Hepatic stellate cell (primary cell): ENCODE measurements at regions not wholly inside any gene's neighbourhood (a gene's known extent, or its start where the extent isn't known, plus 50 kb on each side); places are given as distances from the start of the nearest gene placed in this dataset.

ENCODE experiments used
- DNase-seq: peaks from one replicate; pipeline ENCODE4 v3.0.0; 2011; ENCODE audit warnings: low spot score

DNA sequence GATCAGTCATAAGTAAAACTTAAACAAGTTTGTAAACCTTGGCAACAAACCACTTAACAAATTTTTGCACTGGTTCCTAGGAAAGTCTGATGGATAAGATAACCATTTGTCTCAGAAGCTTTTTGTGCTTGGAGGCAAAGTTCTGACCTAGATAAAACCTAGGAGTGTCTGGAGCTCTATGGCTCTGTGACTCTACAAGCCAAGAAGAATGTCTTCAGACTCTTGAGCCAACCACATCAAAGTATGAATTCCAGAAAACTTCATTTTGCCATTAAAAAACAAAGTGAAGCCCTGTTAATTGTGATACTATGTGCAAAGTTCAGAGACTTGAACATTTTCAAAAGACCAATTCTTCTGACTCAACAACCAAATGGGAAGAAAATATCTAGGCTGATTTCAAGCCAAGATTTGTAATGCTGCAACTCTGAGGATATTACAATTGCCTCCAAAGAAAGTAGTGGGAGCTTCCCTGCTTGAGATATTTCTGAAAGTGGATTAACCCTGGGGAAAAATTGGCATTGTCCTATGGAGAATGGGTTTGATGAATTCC lies 158.1 kb upstream of the FOXQ1 start:
- DNase-seq: no peak

DNA sequence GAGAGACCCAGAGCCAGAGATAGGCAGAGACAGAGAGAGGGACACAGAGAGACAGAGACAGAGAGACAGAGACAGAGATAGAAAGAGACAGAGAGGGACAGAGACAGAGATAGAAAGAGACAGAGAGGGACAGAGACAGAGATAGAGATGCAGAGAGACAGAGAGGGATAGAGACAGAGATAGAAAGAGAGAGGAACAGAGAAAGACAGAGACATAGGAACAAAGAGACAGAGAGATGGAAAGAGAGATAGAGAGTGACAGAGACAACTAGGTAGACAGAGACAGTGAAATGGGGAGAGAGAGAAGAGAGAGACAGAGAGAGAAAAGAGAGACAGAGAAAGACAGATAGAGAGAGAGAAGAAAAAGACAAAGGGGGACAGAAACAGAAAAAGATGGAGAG lies 165.4 kb upstream of the FOXQ1 start:
- no peak for DNase-seq

DNA sequence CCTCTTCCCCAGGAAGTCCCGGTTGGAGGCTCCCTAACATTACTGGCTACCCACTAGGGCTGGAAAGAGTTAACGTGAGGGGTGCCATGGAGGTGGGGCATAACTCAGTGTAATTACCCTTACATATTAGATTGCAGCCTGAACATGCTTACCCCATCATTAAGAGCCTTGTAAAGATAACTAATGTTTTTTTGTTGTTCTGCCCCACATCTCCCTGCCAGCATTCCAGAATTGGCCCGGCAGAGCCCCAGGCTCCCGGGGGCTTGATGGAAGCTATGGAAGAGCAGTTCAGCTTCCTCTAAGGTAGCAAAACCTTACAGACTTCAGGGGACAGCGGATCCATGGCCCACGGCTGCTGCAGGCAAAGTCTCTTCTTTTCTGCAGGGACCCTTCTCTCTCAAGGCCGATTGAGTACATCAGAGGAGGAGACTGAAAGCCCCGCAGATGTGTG lies 166.1 kb upstream of the FOXQ1 start:
- DNase-seq: no peak

DNA sequence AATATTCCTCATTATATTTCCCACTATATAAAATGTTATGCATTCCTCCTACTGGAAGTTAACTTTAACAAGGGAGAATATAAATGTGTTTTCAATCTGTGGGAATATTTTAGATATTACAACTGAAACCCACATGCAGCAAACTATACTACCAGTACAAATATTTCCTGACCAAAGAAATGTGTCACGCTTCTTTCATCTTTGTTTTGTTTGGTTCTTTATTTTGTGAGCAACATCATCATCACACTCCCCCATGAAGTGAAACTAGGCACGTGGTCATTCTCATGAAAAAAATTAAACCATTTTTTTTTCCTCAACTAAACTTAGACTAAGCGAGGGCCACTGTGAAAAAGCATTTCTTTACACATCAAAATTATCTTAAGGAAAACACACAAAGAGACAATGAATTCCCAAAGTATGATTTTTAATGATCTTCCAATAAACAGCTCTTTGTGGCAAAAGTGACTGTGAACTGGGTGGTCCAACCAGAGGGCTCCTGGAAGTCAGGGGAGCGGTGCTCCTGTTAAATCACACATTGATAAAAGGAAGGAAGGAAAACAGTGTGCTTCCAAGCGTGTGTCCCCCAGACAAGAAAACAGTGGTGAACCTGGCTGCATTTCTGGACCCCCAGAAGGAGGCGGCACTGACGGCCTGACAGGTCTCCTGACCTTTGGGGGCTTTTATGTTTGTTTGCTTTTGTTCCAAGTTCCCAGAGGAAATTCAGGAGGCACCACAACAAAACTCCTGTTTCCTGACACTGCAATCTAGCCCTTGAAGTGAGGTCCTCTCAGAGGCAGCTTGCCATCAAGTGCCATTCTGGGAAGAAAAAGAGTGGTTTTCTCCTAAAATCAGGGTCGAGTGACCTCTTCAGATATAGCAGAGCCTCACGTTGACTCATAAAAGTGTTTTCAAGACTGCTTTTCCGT lies 166.8 kb upstream of the FOXQ1 start:
- no peak for DNase-seq

DNA sequence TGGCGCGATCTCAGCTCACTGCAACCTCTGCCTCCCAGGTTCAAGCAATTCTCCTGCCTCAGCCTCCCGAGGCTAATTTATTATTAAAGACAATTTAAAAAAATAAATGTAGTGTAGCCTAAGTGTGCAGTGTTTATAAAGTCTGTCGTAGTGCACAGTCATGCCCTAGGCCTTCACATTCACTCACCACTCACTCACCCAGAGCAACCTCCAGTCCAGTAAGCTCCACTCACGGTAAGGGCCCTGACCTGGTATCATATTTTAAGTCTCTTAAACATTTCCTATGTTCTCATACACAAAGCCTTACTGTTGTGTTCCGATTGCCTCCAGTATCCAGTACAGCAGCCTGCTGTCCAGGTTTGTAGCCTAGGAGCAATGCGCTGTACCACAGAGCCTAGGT lies 168.2 kb upstream of the FOXQ1 start:
- no peak for DNase-seq

DNA sequence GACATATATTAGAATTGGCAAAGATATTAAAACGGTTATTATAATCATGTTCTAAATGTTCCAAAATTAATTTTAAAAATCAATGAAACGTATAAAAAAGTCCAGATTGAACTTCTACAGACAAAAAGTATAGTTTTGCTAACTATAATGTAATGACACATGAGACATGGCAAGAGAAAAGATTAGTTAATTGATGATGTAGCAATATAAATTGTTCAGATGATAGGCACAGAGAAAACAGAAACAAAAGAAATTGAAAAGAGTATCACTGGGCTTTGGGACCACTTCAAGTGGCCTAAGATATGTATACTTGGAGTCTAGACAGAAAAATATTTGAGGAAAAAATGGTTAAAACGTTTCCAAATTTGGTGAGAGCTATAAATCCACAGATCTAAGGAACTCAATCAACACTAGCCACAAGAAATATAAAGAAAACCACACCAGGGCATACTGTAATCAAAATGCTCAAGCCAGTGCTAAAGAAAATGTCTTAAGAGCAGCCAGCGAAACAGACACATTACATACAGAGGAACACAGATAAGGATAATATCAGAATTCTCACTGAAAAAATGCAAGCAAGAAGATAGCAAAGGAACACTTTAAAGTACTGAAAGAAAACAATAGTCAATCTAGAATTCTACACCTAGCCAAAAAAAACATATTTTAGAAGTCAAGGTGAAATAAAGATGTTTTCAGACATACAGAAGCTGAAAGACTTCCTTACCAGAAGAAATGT lies 172.6 kb upstream of the FOXQ1 start:
- DNase-seq: no peak

DNA sequence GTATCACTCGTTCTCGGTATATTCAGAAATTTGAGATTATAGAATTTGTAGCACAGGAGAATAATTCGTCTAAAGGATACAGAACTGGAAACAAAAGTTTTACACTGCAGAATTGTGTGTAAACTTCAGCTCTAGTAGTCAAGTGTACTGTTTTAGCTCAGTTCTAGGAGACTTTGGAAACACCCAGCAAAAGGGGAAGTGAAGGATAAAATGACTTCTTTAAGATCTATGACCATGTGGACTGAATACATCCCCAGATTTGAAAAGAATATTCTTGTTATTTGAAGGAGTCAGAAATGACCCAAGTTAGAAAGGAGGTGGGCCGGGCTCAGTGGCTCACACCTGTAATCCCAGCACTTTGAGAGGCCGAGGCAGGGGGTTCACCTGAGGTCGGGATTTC lies 174.0 kb upstream of the FOXQ1 start:
- DNase-seq: no peak

DNA sequence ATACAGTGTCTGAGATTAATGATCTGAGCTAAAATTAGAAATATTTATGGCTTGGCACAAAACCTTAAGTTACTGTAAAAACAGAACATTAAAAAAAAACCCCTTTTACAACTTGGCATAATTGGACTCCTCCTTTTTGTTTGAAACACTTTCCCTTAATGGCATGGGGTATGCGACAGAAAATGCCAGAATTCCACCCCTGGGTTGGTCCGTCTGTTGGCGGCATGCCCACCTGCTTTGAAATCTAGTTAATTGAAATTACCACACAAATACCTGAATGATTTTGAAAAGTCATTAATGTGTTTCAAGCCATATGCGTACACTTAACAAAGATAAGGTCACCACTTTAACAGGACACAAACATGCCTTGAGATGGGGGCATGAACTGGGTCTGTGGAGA lies 175.1 kb upstream of the FOXQ1 start:
- no peak for DNase-seq

DNA sequence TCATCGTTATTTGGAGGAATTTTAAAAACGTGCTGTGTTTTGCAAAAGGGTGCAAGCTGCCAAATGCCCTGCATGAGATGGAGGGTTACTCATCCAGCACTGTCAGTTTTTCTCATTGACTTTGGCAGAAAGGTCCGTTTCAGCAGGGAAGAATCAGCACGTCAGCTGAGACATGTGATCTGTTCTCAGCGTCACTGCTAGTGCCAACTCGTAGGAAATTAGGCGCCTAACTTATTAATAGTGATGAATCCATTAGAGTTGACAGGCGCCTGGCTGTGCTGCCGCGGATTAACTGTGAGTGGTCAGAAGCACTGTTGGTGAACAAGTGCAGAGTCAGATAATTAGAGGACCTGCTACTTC lies 175.5 kb upstream of the FOXQ1 start:
- DNase-seq: no peak

DNA sequence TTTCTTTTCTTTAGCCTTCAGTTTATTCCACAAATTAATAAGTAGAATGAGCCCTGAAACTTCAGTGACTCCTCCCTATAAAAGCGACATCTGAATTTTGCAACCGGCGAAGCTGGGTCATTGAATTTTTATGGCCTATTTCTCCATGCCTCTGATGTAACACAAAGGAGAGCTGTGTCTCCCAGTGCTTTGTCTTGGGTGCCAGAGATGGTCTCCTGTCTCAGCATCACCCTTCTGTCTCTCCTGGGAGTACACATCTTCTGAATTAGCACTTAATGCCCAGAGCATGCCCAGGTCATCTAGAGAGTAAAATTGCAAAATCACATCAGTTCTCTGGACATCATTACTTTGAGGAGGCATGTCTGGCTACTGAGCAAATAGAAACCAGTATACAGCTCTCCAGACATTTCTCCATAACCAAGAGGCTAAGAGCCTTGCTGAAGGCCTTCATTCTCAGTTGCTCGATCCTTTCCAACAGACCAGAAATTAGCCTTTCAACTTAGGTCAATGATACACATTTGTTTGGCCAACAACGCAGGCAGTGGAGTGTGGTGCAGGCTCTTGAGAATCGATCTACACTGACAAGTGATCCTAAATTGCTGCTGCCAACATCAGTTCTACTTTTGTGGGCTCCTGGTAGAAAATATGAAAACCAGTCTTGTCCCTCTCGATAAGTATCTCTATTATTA lies 176.0 kb upstream of the FOXQ1 start:
- DNase-seq: no peak

DNA sequence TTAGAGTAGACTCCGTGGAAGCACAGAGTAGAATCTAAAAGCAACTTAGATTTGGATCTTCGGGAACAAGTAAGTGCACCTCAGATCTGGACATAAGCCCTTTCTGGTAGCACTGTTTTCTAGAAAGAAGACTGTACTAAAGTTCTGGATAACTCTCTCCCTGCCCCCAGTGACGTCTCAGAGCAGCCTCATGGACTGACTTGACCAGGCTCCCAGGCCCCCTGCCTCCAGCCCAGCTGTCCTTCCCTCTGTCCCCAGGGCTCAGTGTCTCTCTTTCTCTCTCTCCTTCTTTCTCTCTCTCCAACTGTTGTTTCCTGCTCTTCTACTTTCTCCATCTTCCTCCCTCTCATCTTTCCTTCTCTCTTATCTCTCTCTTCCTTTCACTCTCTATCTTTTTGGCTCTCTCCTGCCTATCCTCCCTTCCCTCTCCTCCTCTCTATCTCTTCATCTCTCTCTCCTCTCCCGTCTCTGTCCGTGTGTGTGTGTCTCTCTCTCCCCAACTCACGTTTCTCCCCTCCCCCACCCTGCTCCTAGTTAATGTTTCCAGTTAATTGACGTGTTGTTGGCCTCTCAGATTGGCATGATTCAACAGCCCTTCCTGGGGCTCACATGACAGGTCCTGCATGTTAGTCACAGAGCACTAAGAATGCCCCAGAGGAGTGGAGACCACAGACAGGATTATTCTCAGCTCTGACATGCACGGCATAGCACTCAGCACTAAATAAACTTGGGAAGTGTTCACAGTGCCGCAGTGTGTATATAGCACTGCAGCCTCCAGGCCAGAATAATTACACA lies 180.4 kb upstream of the FOXQ1 start:
- no peak for DNase-seq

DNA sequence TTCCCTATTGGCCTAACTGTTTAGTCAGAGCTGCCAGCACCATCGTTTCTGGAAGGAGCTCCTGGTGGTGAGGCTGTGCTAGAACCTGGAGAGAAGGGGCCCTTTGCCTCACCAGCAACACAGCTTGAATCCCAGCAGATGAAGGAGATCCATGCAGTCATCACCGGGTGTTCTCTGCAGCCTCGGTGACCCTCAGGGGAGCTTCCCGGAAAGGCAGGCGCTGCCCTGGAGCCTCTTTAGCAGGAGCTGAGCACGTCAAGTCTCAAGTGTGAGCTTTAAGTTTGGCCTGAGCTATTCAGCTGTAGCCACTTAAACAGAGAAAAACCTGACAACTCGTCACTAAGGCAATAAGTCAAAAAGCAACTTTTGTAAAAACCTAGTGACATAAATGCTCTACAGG lies 181.2 kb upstream of the FOXQ1 start:
- DNase-seq: no peak

DNA sequence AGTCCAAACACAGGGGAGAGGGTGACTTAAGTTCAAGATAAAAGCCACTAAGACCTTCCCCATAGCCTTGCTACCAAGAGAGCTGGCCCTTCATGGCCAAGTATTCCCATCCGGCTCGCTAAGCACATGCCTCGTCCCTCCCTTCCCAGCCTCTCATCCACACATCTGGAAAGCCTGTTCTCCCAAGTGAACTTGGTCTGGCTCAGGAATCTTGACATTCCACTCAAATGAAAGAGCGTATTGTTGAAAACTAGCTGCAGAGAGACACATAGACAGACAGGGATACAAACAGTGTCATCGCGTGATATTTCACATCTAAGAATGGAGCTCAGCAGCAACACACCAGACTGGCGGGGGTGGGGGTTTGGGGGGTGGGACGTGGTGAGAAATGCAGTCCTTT lies 182.8 kb upstream of the FOXQ1 start:
- DNase-seq: no peak

DNA sequence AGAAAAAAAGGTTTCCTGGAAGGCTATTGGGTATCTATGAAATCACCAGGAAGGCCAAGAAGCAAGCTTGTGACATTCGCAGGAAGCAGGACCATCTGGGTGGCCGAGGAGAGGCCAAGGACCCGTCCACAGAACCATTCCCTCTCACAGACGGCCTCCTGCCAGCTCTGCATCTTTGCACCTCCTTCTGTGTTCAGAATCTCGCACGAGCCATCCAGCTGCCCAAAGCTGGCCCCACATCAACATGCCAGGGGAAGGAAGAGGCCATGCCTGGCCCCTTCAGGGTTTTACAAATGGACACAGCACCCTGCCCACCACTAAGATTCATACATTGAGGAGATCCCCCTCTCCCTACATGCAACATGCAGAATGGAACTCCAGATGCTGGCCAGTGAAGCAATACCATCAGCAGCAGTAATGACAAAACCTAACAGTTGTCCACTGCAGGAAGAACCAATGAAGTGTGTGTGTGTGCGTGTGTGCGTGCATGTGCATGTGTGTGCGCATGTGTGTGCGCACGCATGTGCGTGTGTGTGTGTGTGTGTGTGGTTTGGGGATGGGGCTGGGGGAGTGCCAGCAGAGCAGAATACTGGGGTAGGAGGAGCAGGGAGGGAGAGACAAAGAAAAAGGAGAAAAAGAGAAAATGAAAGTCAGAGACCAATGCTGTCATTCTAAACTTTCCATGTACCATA lies 184.2 kb upstream of the FOXQ1 start:
- DNase-seq: no peak

DNA sequence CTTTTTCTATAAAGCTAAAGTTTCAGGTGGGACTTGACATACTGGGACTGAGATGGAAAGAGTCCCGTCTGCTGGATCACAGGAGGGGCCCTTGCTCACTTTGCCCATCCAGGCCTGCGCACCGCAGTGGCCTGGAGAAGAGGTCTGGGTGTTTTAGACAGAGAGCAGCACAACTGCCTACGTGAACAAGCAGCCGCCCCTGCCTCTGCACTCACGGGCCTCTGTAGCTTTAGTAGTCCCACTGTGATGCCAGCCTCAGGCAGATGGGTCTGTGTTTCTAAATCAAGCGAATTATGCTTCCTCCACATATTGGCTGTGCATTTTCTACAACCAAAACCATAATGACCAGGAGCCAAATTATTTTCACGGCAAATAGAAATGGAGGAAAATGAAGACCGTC lies 184.8 kb upstream of the FOXQ1 start:
- DNase-seq: no peak

DNA sequence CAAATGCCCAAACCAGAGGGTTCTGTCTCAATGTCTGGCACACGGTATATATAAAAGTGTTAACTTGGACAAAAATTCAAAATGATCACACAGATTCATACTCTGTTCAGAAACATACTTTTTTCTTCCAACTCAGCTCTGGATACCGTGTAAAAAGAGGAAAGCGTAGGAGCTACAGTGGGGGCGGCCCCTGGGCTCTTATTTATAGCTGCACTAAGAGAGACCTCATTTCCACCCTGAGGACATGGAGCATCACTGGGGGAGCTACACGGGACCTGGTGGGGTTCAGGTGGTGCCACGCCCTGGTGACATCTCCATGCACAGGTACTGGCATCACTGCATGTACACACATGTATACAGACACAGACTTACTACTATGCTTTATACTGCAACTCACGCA lies 185.9 kb upstream of the FOXQ1 start:
- DNase-seq: no peak

DNA sequence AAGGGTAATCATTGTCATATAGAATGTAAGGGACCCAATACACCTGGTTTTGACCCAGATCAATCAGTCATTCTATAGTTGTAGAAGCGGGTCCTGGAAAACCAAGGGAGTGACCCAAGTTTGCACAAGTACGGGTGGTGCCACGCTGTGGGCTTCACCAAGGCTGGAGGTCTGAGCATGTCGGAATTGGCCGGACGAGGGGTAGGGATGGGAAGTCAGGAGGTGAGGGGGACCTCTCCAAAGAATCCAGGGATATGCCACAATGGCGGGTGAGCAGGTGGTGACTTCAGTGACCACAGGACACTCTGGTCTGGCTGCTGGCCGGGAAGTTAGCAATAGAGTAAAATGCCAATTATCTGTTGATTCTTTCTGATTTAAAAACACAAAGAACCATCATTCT lies 186.6 kb upstream of the FOXQ1 start:
- DNase-seq: no peak

DNA sequence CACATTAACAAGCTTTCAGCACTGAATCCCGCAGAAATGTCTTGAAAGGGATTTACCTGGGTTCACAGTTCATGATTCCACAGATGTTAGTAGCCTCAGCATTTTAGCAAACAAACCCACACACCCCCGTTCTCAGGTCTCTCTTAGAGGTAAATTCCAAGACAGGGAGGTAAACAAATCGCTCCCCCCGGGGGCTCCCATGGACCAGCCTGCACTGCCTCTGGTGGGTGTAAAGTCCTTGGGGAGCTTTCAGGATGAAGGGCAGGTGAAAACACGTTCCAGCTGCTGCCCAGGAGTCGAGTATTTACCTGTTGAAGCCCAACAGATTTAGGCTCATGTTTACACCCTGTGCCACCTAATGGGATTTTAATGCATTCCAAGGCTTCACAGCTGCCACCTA lies 187.0 kb upstream of the FOXQ1 start:
- DNase-seq: no peak

DNA sequence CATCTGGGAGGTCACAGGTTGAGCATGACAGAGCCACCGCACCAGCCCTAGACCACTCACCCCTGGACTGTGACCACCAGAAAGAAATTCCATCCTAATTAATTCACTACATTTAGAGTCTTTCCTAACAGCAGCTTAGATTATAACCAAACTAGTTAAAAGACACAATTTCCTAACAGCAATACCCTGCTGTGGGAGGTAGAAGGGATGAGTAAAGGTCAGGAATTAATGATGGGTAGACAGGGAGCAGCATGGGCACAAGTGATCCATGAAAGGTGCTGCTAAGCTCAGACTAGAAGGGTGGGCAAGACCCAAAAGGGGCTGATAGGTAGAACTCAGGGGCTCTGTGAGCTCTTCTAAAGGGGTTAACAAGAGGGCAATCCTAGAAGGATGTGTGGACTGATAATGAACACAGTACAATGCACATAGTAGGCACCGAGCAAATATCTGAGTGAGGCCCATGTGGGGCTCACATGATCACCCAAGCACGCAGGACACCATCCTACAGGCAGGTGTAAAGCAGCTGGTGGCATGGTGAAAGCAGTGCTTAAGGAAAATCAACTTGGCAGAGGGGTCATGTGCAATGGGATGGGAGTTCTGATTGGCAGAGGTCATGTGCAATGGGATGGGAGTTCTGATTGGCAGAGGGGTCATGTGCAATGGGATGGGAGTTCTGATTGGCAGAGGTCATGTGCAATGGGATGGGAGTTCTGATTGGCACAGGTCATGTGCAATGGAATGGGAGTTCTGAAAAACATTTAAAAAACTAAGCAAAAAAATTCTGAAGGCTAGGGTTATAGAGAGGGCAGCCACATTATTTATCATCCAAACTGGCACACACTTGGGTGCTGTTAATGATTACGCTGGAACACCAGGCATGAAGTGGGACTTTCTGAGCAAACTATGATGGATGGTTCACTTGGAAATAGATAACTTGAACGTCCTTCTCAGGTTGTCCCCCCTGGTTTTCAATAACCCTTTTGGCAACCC lies 188.2 kb upstream of the FOXQ1 start:
- no peak for DNase-seq

DNA sequence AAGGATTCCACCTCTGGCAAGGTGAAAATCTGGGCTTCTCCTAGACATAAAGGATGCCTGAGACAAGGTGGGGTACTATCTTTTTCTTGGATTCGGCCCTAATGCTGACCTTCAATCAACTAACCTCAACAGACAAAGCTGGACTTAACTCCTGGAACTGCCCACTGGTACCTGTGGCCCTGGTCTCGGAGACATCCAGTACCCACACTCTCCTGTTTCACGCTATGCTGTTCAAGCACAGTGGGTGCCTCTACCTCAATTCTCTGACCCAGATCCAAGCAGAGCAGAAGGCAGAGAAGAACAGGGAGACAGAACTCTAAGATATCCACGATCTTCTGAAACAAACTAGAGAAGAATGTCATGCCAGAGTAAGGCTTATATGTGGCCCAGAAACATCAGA lies 189.8 kb upstream of the FOXQ1 start:
- DNase-seq: no peak
